Ectodermal cell (in vitro differentiated cells): ENCODE measurements at regions not wholly inside any gene's neighbourhood (a gene's known extent, or its start where the extent isn't known, plus 50 kb on each side); places are given as distances from the start of the nearest gene placed in this dataset.

Experiments
- H3K27ac ChIP-seq: 2 replicates; pipeline ENCODE4 v1.7.0; 2013; ENCODE audit warnings: mild to moderate bottlenecking, low read depth, low read length; ENCODE audit not compliant: insufficient read depth, poor library complexity, severe bottlenecking
- H3K27me3 ChIP-seq: 2 replicates; pipeline ENCODE4 v1.7.0; 2013; ENCODE audit warnings: mild to moderate bottlenecking, low read length; ENCODE audit not compliant: insufficient read depth, control insufficient read depth, poor library complexity, severe bottlenecking
- H3K36me3 ChIP-seq: one replicate; pipeline ENCODE4 v1.7.0; 2013; ENCODE audit warnings: low read length; ENCODE audit not compliant: control insufficient read depth, insufficient read depth
- H3K4me1 ChIP-seq: one replicate; pipeline ENCODE4 v1.7.0; 2013; ENCODE audit warnings: low read length; ENCODE audit not compliant: control insufficient read depth, insufficient read depth
- H3K4me3 ChIP-seq: 2 replicates; pipeline ENCODE4 v1.7.0; 2013; ENCODE audit warnings: low read depth, low read length, control low read depth; ENCODE audit not compliant: insufficient read depth
- H3K9me3 ChIP-seq: 2 replicates; pipeline ENCODE4 v1.7.0; 2013; ENCODE audit warnings: mild to moderate bottlenecking, low read length, moderate library complexity; ENCODE audit not compliant: control insufficient read depth
- WGBS, 2 experiments: methylation state at CpG; one replicate each; pipeline ENCODE4 v1.1.7; 2013; ENCODE audit warnings: missing lambda C conversion rate in 2 of 2; 5-methylcytosine and 5-hydroxymethylcytosine counted together

DNA sequence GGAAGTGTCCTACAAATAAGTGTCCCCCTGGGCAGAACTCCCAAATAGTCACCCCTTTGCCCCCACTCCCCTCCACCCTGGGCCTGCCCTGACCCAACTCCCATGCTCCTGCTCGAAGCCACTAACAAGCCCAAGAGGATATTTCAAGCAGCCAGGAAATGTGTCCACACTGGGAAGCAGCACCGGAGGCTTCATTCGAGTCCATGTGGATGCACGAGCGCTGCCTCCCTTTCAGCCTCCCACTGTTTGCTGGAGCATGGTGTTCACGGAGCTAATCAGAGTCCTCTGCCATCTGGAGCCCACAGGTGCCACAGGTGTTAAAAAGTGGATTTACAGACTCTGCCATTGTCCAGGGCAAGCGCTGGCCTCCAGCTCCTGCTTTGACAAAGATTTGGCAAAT lies 177.6 kb downstream of the TTLL2 start:
- H3K9me3 ChIP-seq, result no peaks in the 10 kb centered on the region
- H3K4me1 ChIP-seq, result no peaks in the 10 kb centered on the region
- H3K36me3 ChIP-seq, result no peaks in the 10 kb centered on the region
- H3K27ac ChIP-seq, result no peak overlapping the region
- no peak overlapping the region for H3K4me3 ChIP-seq
- 92 to 93% methylated on average over 7 of the region's 7 CpGs for WGBS, 2 experiments
- no peaks in the 10 kb centered on the region for H3K27me3 ChIP-seq

DNA sequence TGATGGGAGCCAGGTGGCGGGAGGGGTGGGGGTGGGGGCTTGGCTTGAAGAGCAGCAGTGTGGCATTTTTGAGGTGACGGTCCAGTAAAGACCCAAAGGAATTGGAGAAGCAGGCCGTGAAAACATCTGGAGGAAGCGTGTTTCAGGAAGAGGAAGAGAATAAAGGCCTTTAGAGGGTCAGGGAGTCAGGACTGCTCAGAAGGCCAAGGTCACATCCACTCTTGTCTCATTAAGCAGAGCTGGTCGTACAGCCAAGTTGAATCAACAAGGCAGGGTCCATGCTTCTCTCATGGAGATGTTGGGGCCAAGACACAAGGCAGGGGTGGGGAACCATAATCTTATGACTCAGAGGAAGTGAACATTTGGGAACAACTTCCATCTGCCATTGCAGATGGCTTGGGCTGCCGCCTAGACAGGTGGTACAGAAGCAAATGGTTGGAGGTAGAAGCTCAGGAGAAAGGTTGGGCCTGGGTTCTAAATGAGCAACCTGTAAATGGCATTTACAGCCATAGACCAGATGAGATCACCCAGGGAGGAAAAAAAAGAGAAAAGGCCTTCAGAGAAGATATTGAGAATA lies 179.6 kb downstream of the TTLL2 start:
- H3K36me3 ChIP-seq, result no peaks in the 10 kb centered on the region
- WGBS, 2 experiments, result 94 to 98% methylated on average over 6 of the region's 6 CpGs
- H3K27ac ChIP-seq, result no peak overlapping the region
- H3K4me1 ChIP-seq, result no peaks in the 10 kb centered on the region
- H3K27me3 ChIP-seq, result no peaks in the 10 kb centered on the region
- H3K4me3 ChIP-seq, result no peak overlapping the region
- no peaks in the 10 kb centered on the region for H3K9me3 ChIP-seq

DNA sequence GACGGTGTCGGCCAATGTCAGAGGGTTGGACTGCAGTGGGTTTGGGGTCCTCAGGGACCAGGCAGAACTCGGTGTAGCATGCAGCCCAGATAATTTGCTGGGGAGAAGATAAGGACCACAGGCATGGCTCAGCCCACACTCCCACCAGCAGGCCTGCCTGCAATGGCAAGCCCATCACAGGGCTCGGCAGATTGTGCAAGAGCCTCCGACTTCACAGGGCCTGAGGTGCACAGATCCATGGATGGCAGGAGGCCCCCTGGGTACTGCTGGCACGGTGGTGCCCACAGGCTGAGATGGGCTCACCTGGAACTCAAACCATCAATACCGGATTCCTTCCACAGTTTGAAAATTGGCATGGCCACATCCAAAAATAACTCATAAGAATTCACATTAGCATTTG lies 180.3 kb downstream of the TTLL2 start:
- 95% methylated on average over 7 of the region's 7 CpGs for WGBS, 2 experiments
- Histone ChIP-seq H3K27ac (no peak overlapping the region), H3K27me3 (no peaks in the 10 kb centered on the region), H3K36me3 (no peaks in the 10 kb centered on the region), H3K4me1 (no peaks in the 10 kb centered on the region), H3K9me3 (no peaks in the 10 kb centered on the region), H3K4me3 (no peak overlapping the region)

DNA sequence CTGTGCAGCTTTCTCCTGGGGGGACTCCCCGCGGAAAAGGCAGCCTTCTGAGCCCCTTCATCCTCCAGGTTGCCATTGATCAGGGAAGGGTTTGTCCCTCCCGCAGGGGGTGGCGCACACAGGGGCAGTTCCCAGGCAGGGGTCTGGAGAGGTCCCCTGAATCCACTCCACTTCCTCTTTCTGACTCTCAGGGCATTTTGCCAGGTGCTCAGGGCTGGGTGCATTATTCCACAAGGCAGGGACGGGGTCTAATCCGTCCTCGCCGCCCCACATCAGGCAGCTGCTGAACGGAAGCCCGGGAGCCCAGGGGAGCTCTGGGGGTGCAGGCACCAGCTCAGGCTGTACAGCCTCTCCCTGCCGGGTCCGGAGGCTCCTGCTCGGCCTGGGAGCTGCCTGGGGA lies 180.9 kb downstream of the TTLL2 start:
- WGBS, 2 experiments, result 87% methylated on average over 13 of the region's 13 CpGs

DNA sequence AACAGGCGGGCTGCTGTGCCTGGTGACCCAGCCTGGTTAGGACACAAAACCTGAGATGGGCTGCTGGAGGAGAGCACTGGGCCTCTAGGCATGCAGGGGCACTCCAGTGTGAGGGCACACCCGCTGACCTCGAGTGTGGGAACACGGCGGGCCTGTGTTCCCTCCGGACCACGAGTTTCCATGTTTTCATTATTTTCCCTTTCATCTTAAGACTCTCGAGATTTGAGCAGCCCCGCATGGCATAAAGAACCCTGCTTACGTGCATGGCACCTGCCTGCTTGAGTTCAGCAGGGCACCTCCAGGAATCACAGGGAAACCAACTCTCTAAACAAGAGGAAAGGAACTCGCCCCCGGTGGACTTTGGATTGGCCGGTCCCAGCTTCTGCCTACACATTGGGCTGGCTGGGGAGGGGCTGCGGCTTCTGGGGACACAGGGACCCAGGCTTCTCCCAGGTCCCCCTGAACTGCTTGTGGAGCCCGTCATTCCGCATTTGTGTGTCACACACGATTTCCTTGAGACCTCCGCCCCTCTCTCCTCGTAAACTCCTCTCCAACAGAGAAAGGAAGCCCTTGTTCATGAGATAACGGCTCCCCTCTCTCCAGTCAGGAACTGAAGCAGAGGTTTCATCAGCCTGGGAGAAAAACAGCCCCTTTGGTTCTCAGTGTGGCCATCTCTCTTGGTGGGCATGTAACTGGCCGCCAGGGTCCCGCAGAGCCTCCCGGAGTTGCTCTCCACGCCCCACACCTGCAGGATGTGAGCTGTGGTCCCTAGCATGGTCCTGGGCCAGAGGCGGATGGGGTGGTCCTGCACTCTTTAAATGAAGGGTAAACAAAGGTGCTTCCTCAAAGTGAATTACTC lies 181.8 kb downstream of the TTLL2 start:
- H3K27ac ChIP-seq, result no peak overlapping the region
- no peaks in the 10 kb centered on the region for H3K4me1 ChIP-seq
- no peaks in the 10 kb centered on the region for H3K27me3 ChIP-seq
- H3K9me3 ChIP-seq, result no peaks in the 10 kb centered on the region
- H3K4me3 ChIP-seq, result no peak overlapping the region
- WGBS, 2 experiments, result 90 to 92% methylated on average over 25 of the region's 25 CpGs
- H3K36me3 ChIP-seq, result no peaks in the 10 kb centered on the region

More for the DNA sequence above, 180.9 kb downstream of the TTLL2 start:
- Histone ChIP-seq H3K4me1 (no peaks in the 10 kb centered on the region), H3K27ac (no peak overlapping the region), H3K9me3 (no peaks in the 10 kb centered on the region), H3K27me3 (no peaks in the 10 kb centered on the region), H3K4me3 (no peak overlapping the region), H3K36me3 (no peaks in the 10 kb centered on the region)

DNA sequence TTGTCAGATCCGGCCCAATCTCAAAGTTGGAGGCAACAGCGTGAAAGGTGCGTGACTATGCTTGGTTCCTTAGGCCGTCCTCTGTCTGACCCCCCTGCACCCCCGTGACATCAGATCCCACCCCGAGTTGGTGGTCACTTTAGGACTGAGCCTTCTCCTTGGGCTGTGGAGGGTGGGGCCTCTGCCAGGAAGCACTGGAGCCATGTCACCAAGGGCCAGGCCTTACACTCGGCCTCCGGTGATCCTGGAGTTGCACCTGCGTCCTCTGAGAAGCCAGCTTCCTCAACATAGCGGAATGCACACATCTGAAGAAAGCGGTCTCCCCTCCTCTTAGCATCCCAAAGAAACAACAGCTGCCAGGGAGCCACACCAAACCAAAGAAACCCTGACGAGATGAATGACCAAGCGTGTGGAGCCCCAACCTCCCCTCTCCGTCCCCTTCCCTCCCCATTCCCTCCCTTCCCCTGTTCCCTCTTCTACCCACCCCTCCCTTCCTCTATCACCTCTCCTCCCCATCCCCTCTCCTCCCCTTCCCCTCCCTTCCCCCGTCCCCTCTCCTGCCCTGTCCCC lies 182.6 kb downstream of the TTLL2 start:
- H3K27me3 ChIP-seq, result no peaks in the 10 kb centered on the region
- 88 to 89% methylated on average over 14 of the region's 15 CpGs for WGBS, 2 experiments
- H3K9me3 ChIP-seq, result no peaks in the 10 kb centered on the region
- no peaks in the 10 kb centered on the region for H3K36me3 ChIP-seq
- H3K4me3 ChIP-seq, result no peak overlapping the region
- H3K4me1 ChIP-seq, result no peaks in the 10 kb centered on the region
- H3K27ac ChIP-seq, result no peak overlapping the region

DNA sequence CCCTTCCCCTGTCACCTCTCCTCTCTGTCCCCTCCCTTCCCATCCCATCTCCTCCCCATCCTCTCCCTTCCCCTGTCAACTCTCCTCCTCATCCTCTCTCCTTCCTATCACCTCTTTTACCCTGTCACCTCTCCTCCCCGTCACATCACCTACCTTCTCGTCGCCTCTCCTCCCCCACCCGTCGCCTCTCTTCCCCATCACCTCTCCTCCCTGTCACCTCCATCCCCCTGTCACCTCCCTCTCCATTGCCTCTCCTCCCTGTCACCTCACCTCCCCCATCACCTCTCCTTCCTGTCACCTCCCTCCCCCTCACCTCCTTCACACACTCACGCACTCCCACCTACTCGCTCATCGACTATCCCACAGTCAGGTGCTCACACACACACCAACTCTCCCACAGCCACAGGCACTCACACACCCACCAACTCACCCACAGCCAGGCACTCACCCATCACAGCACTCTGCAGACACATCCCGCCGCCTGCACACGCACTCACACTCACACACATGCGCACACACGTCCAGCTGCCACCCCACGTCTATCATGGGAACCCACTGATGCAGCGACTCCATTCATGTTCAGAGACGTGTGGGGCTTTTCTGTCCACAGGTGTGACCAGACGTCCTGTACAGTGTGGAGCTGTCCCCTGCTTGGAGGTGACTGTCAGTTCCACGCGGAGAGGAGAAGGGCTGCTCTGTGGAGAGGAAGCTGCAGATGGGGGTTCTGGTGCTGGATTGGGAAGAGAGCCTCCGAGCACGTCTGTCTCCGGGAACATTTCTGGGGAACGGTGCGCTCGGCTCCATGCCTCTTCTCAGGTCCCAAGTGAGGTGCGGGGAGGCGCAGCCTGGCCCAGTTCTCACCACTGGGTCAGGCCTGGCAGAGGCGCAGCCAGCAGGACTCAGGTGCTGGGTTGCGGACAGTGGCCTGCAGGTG lies 184.3 kb downstream of the TTLL2 start:
- no peaks in the 10 kb centered on the region for H3K27me3 ChIP-seq
- WGBS, 2 experiments, result 92 to 94% methylated on average over 29 of the region's 29 CpGs
- H3K36me3 ChIP-seq, result no peaks in the 10 kb centered on the region
- no peaks in the 10 kb centered on the region for H3K4me1 ChIP-seq
- no peaks in the 10 kb centered on the region for H3K9me3 ChIP-seq
- no peak overlapping the region for H3K27ac ChIP-seq
- no peak overlapping the region for H3K4me3 ChIP-seq

DNA sequence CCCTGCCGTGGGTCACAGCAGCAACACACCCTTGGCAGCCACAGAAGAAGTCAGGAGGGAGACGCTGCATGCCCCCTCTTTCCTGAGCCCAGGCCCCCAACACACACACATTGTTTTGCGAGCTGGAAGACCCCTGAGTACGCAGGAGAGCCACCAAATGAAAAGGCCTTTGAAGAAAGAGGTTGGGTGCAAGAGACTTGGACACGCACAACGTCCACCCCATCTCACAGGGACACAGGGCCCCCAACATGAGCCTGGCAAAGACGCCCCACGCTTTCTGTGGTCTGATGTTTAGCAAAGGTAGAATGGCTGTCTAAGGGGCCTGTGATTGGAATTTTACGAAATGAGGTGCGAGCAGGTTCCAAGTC lies 185.0 kb downstream of the TTLL2 start:
- no peaks in the 10 kb centered on the region for H3K27me3 ChIP-seq
- H3K27ac ChIP-seq, result no peak overlapping the region
- H3K4me1 ChIP-seq, result no peaks in the 10 kb centered on the region
- WGBS, 2 experiments, result 96 to 98% methylated on average over 10 of the region's 10 CpGs
- H3K36me3 ChIP-seq, result no peaks in the 10 kb centered on the region
- H3K9me3 ChIP-seq, result no peaks in the 10 kb centered on the region
- no peak overlapping the region for H3K4me3 ChIP-seq

DNA sequence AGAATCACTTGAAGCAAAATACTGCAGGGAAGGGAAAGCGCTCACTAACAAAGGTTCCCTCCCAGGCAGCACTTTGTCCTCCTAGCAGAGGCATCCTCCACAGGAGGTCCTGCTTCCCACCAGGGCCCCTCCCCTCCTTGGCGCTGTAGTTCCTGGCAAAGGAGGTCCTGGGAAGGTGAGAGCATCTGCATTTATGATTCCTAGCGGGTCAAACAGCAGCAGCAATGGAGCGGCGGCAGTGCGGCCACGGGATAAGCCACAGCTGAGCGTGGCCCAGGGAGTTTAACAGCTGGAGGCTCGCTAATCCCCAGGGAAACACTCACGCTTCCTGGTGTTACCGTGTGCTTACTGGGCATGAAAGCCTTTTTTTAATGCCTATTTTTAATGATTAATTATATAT lies 185.8 kb downstream of the TTLL2 start:
- no peak overlapping the region for H3K4me3 ChIP-seq
- H3K36me3 ChIP-seq, result no peaks in the 10 kb centered on the region
- H3K9me3 ChIP-seq, result no peaks in the 10 kb centered on the region
- no peak overlapping the region for H3K27ac ChIP-seq
- H3K27me3 ChIP-seq, result no peaks in the 10 kb centered on the region
- H3K4me1 ChIP-seq, result no peaks in the 10 kb centered on the region
- WGBS, 2 experiments, result 51 to 59% methylated on average over 9 to 11 of the region's 11 CpGs
